ENCODE measurements at regions not wholly inside any gene's neighbourhood (a gene's known extent, or its start where the extent isn't known, plus 50 kb on each side); places are given as distances from the start of the nearest gene placed in this dataset.

- intact Hi-C loops (cut with micrococcal nuclease) (no loop called here), dilution Hi-C loops (cut with MboI; ENCODE audit: extremely low pct_ligation_motif_present, low sequenced_read_pairs) (no loop called here)
- TF ChIP-seq POLR2A (IDR thresholded peaks at IDR 0.05; ENCODE audit: low read depth, low read length): no peak
- Histone ChIP-seq H3K27me3 (ENCODE audit: control insufficient read depth in 2 of 2, insufficient read depth in 2 of 2, low read length in 2 of 2) (no peaks in the 10 kb centered on the region), H3K4me1 (ENCODE audit: control insufficient read depth, extremely low read depth, insufficient read depth, low read length) (no peaks in the 10 kb centered on the region), H3K79me2 (ENCODE audit: control insufficient read depth, insufficient read depth, low read length) (no peaks in the 10 kb centered on the region), H3K9me1 (replicated peaks; ENCODE audit: control insufficient read depth, extremely low read depth, insufficient read depth, low read length) (no peaks in the 10 kb centered on the region), H3K4me3 (replicated peaks in 1 of 3; ENCODE audit: insufficient read depth in 1 of 3, low read depth in 1 of 3, low read length in 3 of 3) (no peak overlapping the region), H4K20me1 (replicated peaks; ENCODE audit: control insufficient read depth, extremely low read depth, insufficient read depth, low read length) (no peaks in the 10 kb centered on the region), H3K9me3 (replicated peaks; ENCODE audit: control insufficient read depth, insufficient read depth, low read length) (no peaks in the 10 kb centered on the region), H3K27ac (ENCODE audit: insufficient read depth, low read depth, low read length) (no peak overlapping the region), H3K4me2 (ENCODE audit: insufficient read depth, low read length) (no peak overlapping the region), H3K36me3 (ENCODE audit: control insufficient read depth in 2 of 2, extremely low read depth in 1 of 2, insufficient read depth in 2 of 2, low read length in 2 of 2) (no peaks in the 10 kb centered on the region), H3K9ac (replicated peaks; ENCODE audit: extremely low read depth, insufficient read depth, low read length) (no peak overlapping the region), H2AFZ (ENCODE audit: low read depth, low read length) (no peak overlapping the region)
- no peak for DNase-seq (ENCODE audit: low read depth, low spot score)
- POLR2A ChIA-PET: no interaction called here
- FAIRE-seq: no peak
- CTCF ChIA-PET: no interaction called here
- BruUV-seq (replicated peaks): no TSS peak
These were observed 780.8 kb upstream of the GCFC2 start for GRCh38 chr2:76491503-76491902.

- DNase-seq (ENCODE audit: low read depth, low spot score) (no peak), FAIRE-seq (no peak)
- H3K27me3 ChIP-seq (ENCODE audit: control insufficient read depth in 2 of 2, insufficient read depth in 2 of 2, low read length in 2 of 2): no peaks in the 10 kb centered on the region
- H2AFZ ChIP-seq (ENCODE audit: low read depth, low read length): no peak overlapping the region
- H4K20me1 ChIP-seq (replicated peaks; ENCODE audit: control insufficient read depth, extremely low read depth, insufficient read depth, low read length): no peaks in the 10 kb centered on the region
- H3K36me3 ChIP-seq (ENCODE audit: control insufficient read depth in 2 of 2, extremely low read depth in 1 of 2, insufficient read depth in 2 of 2, low read length in 2 of 2): no peaks in the 10 kb centered on the region
- intact Hi-C loops (cut with micrococcal nuclease): no loop called here
- no peak overlapping the region for H3K9ac ChIP-seq (replicated peaks; ENCODE audit: extremely low read depth, insufficient read depth, low read length)
- CTCF ChIA-PET: no interaction called here
- no peak overlapping the region for H3K4me3 ChIP-seq (replicated peaks in 1 of 3; ENCODE audit: insufficient read depth in 1 of 3, low read depth in 1 of 3, low read length in 3 of 3)
- no peaks in the 10 kb centered on the region for H3K9me3 ChIP-seq (replicated peaks; ENCODE audit: control insufficient read depth, insufficient read depth, low read length)
- no peak overlapping the region for H3K27ac ChIP-seq (ENCODE audit: insufficient read depth, low read depth, low read length)
- dilution Hi-C loops (cut with MboI; ENCODE audit: extremely low pct_ligation_motif_present, low sequenced_read_pairs): no loop called here
- no peak for TF ChIP-seq MYC (IDR thresholded peaks at IDR 0.05; ENCODE audit: low read depth, low read length)
- no peak for TF ChIP-seq GATA2 (IDR thresholded peaks at IDR 0.05; ENCODE audit: insufficient read depth, insufficient read length, low read depth, low read length)
- TF ChIP-seq JUN (IDR thresholded peaks at IDR 0.05; ENCODE audit: borderline replicate concordance, insufficient read depth, insufficient read length, low read depth): no peak
- no peak for TF ChIP-seq EZH2 (IDR thresholded peaks at IDR 0.05; ENCODE audit: borderline replicate concordance, low read depth, low read length, severe bottlenecking)
- no peak for TF ChIP-seq FOS (IDR thresholded peaks at IDR 0.05; ENCODE audit: borderline replicate concordance, insufficient read depth, low read length)
- TF ChIP-seq, protein P1, sequence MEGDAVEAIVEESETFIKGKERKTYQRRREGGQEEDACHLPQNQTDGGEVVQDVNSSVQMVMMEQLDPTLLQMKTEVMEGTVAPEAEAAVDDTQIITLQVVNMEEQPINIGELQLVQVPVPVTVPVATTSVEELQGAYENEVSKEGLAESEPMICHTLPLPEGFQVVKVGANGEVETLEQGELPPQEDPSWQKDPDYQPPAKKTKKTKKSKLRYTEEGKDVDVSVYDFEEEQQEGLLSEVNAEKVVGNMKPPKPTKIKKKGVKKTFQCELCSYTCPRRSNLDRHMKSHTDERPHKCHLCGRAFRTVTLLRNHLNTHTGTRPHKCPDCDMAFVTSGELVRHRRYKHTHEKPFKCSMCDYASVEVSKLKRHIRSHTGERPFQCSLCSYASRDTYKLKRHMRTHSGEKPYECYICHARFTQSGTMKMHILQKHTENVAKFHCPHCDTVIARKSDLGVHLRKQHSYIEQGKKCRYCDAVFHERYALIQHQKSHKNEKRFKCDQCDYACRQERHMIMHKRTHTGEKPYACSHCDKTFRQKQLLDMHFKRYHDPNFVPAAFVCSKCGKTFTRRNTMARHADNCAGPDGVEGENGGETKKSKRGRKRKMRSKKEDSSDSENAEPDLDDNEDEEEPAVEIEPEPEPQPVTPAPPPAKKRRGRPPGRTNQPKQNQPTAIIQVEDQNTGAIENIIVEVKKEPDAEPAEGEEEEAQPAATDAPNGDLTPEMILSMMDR (IDR thresholded peaks at IDR 0.05; ENCODE audit: extremely low read depth in 1 of 2, insufficient read depth in 1 of 2, low read depth in 1 of 2, low read length in 2 of 2): no peak
- TF ChIP-seq POLR2A (IDR thresholded peaks at IDR 0.05; ENCODE audit: low read depth, low read length): no peak
- POLR2A ChIA-PET: no interaction called here
- no peak overlapping the region for H3K4me2 ChIP-seq (ENCODE audit: insufficient read depth, low read length)
- H3K4me1 ChIP-seq (ENCODE audit: control insufficient read depth, extremely low read depth, insufficient read depth, low read length): no peaks in the 10 kb centered on the region
- no peaks in the 10 kb centered on the region for H3K9me1 ChIP-seq (replicated peaks; ENCODE audit: control insufficient read depth, extremely low read depth, insufficient read depth, low read length)
- H3K79me2 ChIP-seq (ENCODE audit: control insufficient read depth, insufficient read depth, low read length): no peaks in the 10 kb centered on the region
- BruUV-seq (replicated peaks): no TSS peak
These were observed 767.7 kb upstream of the GCFC2 start for GRCh38 chr2:76478266-76479035.

Measured in endothelial cell of umbilical vein (primary cell).